NCI-H1694 (cell line): ENCODE measurements at regions not wholly inside any gene's neighbourhood (a gene's known extent, or its start where the extent isn't known, plus 50 kb on each side); places are given as distances from the start of the nearest gene placed in this dataset.

ENCODE experiments used
- DNase-seq: peaks from one replicate; lab custom pipeline; 2025; lab: John Stamatoyannopoulos, UW

DNA sequence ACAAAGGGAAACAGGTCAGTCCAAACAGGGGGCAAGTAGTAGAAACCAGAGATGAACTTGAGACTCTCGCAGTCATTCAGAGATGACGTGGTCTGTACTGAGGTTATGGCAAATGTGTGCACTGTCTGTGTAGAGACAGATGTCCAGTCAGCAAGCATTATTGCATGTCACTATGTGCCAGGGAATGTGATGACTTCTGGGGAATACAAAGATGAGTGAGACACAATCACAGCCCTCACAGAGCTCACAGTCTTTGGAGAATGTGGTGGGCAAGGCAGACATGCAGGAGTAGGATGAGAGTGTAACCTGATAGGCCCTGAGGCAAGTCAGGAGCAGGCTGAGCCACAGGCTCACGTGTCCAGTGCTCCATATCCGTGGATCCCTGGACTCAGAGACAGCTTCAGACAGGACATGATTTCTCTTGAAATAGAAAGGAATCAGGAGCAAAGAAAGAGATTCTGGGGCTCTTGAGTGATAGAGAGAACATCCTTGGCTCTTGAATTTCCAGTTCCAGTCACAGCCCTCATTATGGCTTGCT is 550.7 kb downstream of the ETS1 start:
- no peak for DNase-seq

DNA sequence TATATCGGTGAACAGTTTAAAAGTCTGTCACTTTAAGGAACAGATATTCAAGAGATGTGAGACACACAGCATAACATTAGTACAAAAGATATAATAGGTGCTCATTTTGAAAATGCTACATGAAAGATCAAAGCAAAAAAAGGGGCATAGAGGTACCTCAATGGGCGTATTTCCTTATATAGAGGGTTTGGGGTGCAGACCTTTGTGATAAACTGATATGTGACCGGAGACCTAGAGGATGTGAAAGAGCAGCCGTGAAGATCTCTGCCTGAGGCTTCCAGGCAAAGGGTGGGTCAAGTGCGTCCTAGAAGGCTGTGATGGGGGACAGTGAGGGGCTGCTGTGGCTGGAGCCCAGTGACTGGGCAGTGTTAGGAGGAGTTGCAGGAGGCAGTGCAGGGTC is 551.4 kb downstream of the ETS1 start:
- no peak for DNase-seq

DNA sequence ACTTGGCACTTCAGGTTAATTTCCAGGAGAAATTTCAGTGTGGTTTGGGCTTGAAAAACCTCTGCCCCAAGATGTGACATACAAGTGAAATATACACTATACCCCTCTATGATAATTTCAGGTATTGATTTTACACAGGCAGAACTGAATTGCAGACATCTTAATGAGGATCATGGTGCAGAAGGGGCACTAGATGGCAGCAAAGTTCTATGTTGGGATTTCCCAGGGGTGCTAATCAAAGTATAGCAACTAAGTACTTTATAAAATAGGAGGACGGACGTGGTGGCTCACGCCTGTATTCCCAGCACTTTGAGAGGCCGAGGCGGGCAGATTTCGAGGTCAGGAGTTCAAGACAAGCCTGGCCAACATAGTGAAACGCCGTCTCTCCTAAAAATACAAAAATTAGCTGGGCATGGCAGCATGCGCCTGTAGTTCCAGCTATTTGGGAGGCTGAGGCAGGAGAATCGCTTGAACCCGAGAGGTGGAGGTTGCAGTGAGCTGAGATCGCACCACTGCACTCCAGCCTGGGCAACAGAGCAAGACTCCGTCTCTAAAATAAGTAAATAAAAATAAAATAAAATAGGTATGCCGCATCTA is 555.7 kb downstream of the ETS1 start:
- peak; percentile 39 for DNase-seq

DNA sequence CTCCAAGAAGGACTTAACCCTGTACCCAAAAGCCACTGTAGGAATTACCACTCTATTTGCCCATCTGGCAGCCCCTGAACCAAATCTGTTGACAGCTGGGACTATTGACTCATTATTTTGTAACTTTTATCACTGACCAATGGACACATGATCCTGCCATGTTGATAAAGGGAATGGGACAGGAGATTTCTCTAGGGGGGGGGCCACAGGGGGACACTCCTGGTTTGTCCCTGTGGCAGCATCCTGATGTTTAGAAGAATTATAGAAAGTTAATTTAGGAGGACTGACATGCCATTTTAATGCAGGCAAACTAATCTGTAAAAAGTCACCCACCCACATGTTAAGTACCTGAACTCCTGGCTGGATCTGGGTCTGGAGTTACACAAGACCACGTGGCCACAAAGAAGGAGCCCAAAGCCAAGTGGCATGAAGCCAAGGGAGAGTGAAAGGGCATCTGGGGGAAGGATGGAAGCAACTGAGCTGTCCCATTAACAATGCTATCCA is 558.1 kb downstream of the ETS1 start:
- DNase-seq = no peak

DNA sequence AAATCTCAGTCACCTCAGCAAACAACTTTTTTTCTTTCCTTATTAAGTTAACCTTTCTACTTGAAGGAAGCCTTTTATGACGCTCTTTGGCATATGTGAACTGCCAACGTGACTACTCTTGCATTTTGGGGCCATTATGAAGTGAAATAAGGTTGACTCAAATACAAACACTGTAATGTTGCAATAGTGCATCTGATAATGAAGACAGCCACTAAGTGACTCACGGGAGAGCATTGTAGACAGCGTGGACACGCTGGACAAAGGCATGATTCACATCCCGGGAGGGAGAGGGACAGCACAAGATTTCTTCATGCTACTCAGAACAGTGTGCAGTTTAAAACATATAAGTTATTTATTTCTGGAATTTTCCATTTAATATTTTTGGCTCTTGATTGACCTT is 560.8 kb downstream of the ETS1 start:
- DNase-seq = no peak

DNA sequence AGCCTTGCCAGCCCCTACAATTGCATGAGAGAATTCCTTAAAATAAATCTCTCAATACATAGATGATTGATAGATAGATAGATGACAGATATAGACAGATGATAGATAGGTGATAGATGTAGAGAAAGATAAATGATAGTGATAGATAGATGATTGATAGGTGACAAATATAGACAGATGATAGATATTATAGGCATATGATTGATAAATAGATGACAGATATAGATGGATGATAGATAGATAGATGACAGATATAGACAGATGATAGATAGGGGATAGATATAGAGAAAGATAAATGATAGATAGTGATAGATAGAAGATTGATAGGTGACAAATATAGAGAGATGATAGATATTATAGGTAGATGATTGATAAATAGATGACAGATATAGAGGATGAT is 564.6 kb downstream of the ETS1 start:
- no peak for DNase-seq

DNA sequence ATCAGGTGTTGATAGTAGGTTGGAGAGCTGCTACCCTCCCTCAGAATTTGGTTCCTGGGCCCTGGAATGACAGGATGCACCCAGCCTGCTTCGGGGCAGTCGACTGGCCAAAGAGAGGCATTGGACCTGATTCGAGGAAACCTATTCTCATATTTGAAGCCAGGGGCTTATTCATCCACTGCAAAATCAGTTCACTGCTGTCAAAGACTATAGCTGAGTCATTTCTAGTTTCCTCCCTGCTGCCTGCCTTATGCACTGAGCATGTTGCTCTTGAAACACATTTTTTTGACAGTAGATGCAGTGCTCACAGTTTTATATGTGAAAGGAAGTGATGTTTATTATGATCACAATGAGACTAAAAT is 565.4 kb downstream of the ETS1 start:
- DNase-seq = no peak

DNA sequence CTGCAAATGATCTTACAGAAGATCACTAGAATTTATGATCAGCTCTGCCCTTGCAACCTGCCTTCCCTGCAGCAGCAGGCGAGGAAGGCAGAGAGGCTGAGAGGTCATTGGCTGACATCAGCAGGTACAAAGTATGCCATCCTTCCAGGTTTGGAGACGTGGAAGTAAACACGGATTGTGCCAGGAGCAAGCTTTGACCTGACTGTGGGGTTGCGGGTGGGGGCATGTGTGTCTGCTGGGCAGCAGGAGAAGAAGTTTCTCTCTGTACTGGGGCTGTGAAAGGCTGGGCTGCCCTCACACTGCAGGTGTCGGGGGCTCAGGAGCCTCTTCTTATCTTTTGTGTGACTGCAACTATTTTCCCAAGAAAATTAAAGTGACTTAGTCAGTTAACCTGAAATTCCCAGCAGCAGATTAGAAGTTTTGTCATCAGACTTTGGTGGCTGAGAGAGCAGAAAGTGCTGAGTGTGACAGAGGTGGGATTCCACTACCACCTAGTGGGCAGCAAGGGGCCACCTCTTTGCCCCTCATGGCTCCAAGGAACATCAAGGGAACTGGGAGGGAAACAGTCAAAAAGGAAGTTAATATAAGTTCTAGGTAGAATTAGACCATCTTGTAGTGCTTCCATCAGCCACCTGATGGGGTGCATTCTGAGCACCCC is 565.9 kb downstream of the ETS1 start:
- no peak for DNase-seq

DNA sequence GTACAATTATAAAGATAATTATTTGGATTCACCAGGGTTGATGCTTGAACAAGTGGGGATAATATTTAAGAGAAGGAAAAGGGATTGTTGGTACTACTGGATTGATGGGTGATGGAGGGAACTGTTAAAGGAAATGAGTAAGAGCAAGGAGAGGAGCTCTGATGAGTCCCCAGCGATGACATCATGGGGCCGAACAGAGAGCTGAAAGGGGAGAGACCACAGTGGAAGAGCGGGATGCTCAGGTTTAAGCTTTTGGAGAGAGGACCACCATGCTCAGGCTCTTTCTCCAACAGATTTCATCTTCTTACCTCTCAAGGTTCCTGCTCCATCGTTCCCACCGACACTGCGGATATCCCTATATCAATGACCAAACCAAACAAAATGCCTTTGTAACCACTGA is 568.7 kb downstream of the ETS1 start:
- DNase-seq = no peak

DNA sequence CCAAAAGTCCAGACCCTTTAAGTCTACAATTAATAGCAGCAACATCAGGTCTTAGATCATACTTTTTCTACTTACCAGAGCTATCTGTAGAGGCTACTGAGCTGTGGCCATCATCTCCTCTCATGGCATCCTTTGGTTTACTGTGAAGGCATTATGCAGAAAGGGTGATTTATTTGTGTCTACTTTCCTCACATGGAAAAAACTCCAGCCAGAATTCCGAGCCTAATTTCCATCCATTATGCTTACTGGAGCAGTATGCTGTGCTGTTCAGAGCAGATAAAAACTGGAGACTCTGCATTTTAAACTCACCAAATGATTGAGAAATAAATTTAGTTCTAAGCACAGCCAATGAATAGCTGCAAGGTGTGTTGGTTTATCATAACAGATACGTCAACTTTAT is 581.8 kb downstream of the ETS1 start:
- no peak for DNase-seq

DNA sequence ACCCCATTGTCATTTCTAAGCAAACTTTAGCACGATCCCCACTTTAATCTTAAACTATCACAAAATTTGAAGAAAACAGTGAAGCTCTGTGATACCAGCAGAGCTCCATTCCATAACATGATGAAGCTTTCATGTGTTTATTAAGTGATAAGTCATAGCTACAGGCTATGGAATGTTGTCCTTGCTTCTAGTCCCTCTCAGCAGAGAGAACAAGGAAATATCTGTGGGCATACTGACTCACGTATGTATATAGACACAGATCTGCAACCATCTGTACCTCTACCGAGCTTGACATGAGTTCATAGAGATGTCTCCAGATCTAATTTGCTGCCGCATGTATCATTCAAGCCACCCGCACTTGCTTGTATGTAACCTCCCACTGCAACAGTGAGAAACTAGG is 588.9 kb downstream of the ETS1 start:
- DNase-seq = no peak

DNA sequence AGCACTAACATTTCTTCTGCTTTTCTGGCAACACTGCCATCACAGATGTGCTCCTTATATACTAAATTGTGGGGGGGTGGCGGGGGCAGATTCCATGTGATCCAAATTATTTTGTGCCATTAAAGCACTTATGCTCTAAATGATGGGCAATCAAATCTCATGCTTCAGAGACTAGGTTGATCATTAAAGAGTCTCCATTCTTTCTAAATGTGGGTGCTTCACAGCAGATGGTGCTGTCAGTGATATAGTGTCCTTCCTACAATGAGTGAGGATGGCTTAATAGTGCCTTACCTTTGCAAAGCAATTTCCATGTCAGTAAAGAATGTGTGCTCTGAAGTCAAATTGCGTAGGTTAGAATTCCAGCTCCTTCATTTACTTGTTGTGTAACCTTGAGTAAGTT is 589.8 kb downstream of the ETS1 start:
- no peak for DNase-seq

DNA sequence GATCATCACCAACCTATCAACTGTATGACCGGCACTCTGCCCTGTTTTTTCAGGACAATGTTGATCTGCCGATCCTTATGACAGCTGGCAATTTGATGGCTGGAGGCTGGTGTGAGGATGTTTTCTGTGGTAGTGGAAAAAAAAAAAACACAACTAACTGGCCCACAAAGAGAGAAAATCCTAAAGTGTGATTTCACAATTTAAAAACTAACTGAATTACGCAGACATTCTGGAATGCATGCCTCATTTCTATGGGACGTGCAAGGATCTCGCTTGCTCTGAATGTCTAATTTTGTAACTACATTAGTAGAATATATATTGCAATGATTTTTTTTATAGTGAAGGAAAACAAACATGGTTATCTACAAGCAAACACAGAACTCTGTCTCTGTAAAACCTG is 590.5 kb downstream of the ETS1 start:
- no peak for DNase-seq

DNA sequence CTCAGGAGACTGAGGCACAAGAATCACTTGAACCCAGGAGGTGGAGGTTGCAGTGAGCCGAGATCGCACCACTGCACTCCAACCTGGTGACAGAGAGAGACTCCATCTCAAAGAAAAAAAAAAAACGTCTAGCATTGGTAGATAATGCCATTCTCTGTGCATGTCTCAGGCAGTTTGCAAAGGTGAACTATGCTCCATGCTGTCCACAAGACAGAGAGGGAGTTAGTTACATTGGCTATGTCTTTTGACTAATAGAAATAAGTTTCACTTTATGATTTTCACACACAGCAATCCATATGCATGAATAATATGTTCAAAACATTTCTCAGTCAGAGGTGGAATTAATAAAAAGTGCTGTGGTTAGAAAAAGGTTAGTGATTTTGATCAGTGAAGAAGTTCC is 591.4 kb downstream of the ETS1 start:
- no peak for DNase-seq

DNA sequence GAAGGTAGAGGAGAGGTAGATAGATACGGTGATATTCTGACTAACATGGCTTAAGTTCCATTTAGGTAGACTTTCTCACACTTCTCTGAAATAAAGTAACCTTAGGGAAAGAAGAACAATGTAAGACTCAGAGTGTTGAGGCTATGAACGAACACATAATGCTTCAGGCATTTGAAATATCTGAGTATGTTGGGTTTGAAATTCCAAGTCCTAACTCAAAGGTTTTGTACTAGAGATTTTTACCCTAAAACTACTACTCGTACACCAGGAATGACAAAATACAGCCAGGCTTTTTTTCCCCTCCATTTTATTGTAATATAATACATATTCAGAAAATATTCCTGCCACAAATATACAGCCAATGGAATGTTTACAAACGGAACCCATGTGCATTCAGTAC is 592.6 kb downstream of the ETS1 start:
- no peak for DNase-seq

DNA sequence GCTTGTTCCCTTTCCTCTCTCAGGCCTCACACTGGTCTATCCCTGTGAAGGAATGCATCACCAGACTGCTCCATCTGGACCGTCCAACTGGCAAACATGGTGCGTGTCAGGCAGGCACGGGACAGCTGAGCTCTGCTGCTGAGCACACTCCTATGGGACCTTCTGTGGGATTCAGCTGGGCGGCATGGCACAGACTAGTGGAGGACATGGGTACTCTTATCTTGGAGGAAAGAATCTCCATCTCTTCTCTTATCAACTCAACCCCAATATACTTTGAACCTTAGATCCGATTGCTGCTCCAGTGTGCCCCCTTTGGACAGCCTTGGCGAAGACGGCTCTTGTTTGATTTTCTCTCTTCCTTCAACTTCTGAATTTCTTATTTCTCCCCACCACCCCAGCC is 593.6 kb downstream of the ETS1 start:
- DNase-seq = no peak

DNA sequence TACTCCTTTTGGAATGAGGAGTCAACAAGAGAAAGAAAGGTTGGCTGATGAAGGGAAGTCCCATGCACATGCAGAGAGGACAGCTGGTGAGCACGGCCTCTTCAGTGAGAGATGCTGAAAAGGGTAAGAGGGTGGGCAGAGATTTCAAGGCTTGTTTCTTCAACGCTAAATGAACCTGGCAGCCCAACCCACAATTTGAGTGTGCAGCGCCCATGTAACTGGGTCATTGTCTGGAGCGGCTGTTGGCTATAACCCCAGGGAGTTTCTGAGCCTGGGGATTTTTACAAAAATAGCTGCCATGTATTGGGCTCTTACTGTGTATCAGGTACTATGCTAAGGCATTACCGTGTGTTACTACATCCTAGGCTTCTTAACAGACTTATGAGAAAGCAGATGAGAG is 594.1 kb downstream of the ETS1 start:
- DNase-seq = no peak

DNA sequence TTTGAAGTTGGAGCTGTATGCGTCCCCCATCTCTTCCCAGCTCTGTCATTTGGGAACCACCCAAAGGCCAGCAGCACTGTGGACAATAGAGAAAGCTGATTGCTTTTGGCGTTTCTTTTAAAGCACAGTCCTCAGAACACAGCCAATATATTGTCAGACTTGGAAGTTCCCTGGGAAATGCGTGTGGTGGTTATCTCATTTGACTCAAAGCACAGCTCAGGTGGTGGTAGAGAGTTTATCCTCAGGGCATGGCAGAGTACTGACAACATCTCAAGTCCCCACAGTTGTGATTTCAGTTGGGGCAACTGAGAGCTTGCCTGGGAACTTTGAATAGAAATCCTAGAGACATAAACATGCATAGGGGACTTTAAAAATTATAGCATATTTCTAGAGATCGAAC is 601.3 kb downstream of the ETS1 start:
- no peak for DNase-seq

DNA sequence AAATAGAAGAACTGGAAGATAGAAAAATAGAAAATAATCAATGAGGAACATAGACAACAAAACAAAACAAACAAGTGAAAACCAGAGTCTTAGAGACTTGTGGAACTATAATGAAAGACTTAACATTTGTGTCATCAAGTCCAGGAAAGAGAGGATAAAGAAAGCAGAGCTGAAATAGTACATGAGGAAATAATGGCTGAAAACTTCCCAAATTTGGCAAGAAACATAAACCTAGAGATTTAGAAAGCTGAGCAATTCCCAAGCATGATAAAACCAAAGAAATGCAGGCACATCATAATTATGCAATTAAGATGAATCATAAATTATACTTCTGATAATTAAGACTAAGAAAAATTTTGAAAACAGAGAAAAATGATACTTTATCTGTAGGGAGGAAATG is 614.5 kb downstream of the ETS1 start:
- no peak for DNase-seq

DNA sequence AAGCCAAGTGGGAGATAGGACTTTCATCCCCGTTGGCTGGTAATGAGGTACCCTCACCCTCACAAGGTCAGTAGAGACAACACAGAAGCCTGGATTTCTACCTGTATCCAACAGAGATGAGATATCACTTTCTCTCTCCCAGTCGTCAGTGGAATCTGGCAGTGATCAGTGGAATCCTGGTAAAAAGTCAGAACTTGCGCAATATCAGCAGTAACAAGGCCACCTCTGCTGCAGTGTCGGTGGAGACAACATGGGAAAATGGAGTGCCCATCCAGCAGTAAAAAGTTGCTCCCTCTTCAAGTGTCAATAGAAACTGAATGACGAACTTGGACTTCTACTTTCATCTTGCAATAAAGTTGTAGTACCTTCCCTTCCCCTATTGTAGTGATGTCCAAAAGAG is 615.9 kb downstream of the ETS1 start:
- DNase-seq = no peak

DNA sequence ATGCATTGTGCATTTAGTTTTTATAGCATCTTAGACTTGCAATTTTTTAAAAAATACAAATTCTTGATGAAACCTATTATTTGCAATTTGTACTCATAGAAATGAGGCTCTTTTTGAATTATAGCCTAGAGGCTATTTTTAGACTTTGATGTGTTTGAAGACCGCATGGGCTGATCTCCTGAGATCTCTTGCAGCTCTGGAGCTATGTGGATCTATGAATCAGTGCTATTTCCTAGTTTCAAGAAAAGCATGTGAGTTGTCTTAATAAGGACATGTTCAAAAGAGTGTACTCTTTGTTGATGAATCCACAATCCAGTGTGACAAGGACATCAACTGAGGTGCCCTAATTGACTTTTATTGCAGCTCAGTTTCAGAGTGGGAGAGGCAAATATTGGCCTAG is 620.5 kb downstream of the ETS1 start:
- DNase-seq = no peak

DNA sequence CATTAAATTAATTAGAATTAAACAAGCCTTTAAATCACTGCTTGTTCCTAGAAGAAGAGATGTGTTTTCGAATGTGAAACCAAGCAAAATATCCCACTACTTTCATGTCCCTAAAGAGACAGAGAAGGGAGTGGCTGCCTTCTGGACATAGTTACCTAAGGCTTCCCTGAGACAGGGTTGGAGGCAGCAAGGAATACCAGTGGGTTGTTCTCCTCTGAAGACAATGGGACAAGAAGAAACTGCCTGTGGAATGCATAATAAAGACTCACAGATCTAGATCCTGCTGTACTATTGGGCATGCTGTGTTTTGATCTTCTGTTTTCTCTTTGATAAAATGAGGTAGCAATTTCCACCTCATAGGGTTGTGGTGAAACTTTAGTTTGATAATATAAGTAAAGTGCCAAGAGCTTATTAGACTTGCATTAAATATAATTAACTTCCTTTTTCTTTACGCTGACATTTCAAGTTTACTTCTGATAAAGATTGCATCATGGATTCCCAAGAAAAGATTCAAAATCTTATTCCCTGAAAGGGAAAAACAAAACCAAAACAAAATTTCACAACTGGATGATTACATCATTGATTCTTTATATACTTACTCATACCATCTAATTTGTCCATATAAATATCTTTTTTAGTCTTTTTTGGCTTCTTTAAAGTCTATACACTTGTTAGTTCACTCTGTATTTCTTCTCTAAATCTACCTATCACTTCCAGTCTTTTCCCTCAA is 621.3 kb downstream of the ETS1 start:
- no peak for DNase-seq

DNA sequence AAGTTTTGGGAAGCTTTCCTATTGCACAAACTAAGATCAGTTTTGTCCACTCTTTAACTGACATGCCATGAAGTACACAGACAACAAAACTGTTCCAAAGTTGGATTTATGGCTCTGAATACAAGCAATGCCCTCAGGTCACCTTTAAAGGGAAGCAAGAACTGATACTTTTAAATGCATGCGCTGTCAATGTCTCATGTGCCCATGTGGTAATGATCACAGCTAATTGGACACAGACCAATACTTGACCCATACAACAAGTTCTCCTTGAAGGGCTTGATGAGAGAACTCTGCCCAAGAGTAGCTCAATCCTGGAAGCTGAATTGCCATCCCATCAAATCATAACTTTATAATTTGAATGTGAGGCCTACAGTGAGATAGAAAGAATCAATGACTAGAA is 624.9 kb downstream of the ETS1 start:
- no peak for DNase-seq
